Loucy (cell line): ENCODE measurements at regions not wholly inside any gene's neighbourhood (a gene's known extent, or its start where the extent isn't known, plus 50 kb on each side); places are given as distances from the start of the nearest gene placed in this dataset.

ENCODE experiments used
- EZH2phosphoT487 ChIP-seq: fragments of 200-600 bp; IDR thresholded peaks from 2 replicates; pipeline ENCODE4 v1.6.1; 2018; ENCODE audit warnings: antibody characterized with exemption, mild to moderate bottlenecking, moderate library complexity, borderline replicate concordance
- TF ChIP-seq, protein P1 (sequence below): fragments of 200-600 bp; sonication (generic); conservative IDR thresholded peaks from 2 replicates; pipeline ENCODE4 v1.5.1; 2014; ENCODE audit warnings: mild to moderate bottlenecking, antibody characterized with exemption, low read length

DNA sequence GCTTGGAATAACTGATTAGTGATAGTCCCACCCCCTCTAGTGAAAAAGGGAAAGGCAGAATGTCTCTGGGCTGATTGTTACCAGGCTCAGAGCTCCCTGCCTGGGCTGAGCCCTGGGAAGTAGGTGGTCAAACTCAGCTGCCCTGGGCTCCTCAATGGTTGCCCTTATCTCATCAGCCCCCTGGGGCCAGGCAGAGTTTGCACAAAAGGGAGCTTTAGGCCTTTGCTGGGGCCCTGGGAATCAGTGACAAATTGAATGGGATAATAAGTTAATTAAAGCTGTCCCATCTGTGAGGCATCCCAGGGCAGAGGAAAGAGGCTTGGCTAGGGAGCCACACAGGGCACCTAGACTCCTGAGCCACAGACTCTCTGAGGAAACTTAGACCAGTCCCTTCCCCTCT is 89.0 kb downstream of the EFNB1 start:
- TF ChIP-seq, protein P1, sequence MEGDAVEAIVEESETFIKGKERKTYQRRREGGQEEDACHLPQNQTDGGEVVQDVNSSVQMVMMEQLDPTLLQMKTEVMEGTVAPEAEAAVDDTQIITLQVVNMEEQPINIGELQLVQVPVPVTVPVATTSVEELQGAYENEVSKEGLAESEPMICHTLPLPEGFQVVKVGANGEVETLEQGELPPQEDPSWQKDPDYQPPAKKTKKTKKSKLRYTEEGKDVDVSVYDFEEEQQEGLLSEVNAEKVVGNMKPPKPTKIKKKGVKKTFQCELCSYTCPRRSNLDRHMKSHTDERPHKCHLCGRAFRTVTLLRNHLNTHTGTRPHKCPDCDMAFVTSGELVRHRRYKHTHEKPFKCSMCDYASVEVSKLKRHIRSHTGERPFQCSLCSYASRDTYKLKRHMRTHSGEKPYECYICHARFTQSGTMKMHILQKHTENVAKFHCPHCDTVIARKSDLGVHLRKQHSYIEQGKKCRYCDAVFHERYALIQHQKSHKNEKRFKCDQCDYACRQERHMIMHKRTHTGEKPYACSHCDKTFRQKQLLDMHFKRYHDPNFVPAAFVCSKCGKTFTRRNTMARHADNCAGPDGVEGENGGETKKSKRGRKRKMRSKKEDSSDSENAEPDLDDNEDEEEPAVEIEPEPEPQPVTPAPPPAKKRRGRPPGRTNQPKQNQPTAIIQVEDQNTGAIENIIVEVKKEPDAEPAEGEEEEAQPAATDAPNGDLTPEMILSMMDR = no peak
- no peak for TF ChIP-seq EZH2phosphoT487
